Left ventricle myocardium inferior (tissue), 1 donor: ENCODE measurements at regions not wholly inside any gene's neighbourhood (a gene's known extent, or its start where the extent isn't known, plus 50 kb on each side); places are given as distances from the start of the nearest gene placed in this dataset.

Experiments used
- DNase-seq: peaks from one replicate; pipeline ENCODE4 v3.0.0-alpha.2; 2020
- H3K27ac ChIP-seq: fragments of 200-600 bp; replicated peaks from 2 replicates; pipeline ENCODE4 v1.8.0; 2021
- H3K27me3 ChIP-seq: fragments of 200-600 bp; 2 replicates; pipeline ENCODE4 v1.8.0; 2021; ENCODE audit warnings: low read depth
- H3K36me3 ChIP-seq: fragments of 200-600 bp; 2 replicates; pipeline ENCODE4 v1.8.0; 2021
- H3K4me1 ChIP-seq: fragments of 200-600 bp; 2 replicates; pipeline ENCODE4 v1.8.0; 2021
- H3K4me3 ChIP-seq: fragments of 200-600 bp; 2 replicates; pipeline ENCODE4 v1.8.0; 2021; ENCODE audit warnings: mild to moderate bottlenecking, moderate library complexity
- H3K9me3 ChIP-seq: fragments of 200-600 bp; replicated peaks from 2 replicates; pipeline ENCODE4 v1.8.0; 2021
- intact Hi-C: fragments of 100-400 bp; cut with micrococcal nuclease; formaldehyde crosslinking; loops from one replicate; pipeline ENCODE4 v1.11.0; 2022
- TF ChIP-seq, protein P1 (sequence below): fragments of 200-600 bp; IDR thresholded peaks from 2 replicates; pipeline ENCODE4 v1.8.0; 2021; ENCODE audit warnings: antibody characterized with exemption, mild to moderate bottlenecking, borderline replicate concordance
- donor health status: DM: no; HTN: yes; CAD: no; lungs with severe emphysema.

DNA sequence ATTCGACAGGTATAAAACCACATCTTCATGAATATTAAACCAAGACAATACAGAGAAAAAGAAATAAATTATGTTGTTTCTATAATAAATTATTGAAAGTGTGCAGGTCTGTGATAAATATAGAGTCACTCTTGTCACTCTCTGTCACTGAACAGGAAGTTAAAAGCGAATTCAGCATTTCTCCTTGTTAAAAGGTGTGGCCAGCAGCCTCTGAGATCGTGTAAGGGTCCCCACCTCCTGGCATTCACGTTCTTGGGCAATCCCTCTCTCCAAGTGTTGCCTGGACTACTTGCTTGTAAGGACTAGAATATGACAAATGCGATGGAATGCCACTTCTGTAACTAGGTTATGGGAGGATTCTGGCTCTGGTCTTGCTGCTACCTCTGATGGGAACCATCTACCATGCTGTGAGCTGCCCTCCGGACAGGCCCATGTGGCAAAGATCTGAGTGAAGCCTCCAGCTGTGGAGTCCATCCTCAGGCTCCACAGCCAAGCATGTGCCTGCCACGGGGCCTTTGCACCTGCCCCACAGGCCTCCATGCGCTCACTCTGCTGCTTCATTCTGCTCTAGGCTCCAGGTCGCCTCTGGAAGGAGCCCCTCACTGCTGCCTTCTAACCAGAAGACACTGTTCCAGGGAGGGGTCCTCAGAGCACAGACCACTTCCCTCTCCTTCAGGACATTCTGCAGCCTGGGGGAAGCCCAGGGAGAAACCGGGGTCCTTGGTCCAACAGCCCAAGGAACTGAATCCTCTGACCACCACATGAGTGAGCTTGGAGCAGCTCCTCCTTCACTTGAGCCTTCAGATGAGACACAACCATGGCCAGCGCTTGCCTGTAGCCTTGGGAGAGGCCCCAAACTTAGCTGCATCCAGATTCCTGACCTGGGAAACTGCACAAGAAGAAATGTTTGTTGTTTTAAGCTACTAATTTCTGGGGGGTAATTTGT, 202.9 kb upstream of the HDAC4 start:
- no peak for DNase-seq
- no peaks in the 10 kb centered on the region for H3K4me1 ChIP-seq
- no peak overlapping the region for H3K4me3 ChIP-seq
- H3K36me3 ChIP-seq: no peaks in the 10 kb centered on the region
- TF ChIP-seq, protein P1, sequence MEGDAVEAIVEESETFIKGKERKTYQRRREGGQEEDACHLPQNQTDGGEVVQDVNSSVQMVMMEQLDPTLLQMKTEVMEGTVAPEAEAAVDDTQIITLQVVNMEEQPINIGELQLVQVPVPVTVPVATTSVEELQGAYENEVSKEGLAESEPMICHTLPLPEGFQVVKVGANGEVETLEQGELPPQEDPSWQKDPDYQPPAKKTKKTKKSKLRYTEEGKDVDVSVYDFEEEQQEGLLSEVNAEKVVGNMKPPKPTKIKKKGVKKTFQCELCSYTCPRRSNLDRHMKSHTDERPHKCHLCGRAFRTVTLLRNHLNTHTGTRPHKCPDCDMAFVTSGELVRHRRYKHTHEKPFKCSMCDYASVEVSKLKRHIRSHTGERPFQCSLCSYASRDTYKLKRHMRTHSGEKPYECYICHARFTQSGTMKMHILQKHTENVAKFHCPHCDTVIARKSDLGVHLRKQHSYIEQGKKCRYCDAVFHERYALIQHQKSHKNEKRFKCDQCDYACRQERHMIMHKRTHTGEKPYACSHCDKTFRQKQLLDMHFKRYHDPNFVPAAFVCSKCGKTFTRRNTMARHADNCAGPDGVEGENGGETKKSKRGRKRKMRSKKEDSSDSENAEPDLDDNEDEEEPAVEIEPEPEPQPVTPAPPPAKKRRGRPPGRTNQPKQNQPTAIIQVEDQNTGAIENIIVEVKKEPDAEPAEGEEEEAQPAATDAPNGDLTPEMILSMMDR: no peak
- H3K27ac ChIP-seq: no peak overlapping the region
- intact Hi-C loops: no loop called here
- H3K27me3 ChIP-seq: peaks cover 72% of the 10 kb centered on the region
- H3K9me3 ChIP-seq: peaks cover 3% of the 10 kb centered on the region

DNA sequence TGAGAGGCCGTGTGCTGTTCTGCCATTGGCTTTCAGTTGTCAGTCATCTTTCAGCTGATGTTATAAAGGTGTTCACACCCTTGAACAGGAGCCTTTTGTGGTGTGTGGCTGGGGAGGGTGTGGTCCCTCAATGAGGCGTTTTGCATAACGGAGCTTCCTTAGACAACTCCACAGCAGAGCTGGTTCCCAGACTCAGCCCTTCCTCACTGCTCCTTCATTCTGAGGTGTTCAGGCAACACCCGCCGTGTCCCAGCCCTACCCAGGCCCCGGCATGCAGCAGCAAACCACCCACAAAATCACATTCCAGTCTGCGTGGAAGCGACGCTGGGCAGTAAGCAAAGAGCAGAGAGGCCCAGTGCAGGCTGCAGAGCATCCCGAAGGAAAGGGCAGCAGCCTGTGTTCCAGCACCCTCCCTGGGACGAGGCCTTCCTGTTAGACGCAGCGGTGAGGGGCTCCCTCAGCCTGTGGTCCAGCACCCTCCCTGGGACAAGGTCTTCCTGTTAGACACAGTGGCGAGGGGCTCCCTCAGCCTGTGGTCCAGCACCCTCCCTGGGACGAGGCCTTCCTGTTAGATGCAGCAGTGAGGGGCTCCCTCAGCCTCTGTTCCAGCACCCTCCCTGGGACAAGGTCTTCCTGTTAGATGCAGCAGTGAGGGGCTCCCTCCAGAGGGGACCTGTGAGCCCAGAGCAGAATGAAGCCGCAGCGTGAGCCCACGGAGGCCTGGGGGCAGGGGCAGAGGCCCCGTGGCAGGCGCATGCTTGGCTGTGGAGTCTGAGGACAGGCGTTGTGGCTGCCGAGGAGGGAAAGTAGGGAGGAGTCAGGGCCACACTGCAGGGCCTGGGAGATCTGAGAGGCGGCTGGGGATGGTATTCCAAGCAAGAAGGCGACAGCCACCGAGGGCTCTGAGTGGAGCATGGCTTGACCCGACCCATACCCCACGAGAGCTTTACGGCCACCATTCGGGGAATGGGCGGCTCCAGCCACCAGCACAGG, 201.8 kb upstream of the HDAC4 start:
- H3K9me3 ChIP-seq: peaks cover 3% of the 10 kb centered on the region
- H3K27ac ChIP-seq: no peak overlapping the region
- H3K4me3 ChIP-seq: no peak overlapping the region
- H3K27me3 ChIP-seq: peaks cover 63% of the 10 kb centered on the region
- intact Hi-C loops: no loop called here
- TF ChIP-seq, protein P1: no peak
- DNase-seq: no peak
- no peaks in the 10 kb centered on the region for H3K4me1 ChIP-seq
- no peaks in the 10 kb centered on the region for H3K36me3 ChIP-seq

DNA sequence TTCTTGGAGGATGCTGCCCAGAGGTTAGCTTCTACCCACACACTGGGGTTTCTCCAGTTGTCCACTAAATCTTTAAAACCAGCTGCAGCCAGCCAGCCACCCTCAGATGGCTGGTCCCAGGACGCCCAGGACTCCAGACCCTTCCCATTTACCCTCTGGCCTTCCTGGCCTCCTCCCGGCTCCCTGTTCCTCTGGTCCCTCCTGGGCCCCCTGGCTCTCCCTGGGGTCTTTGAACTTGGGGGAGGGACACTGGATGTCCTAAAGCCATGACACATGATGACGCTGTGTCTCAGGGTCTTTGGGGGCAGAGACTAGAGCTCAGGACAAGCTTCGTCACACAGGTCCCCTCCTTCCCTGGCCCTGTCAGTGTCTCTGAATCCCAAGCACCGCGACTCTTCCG, 201.1 kb upstream of the HDAC4 start:
- Histone ChIP-seq H3K36me3 (no peaks in the 10 kb centered on the region), H3K27me3 (peaks cover 56% of the 10 kb centered on the region), H3K9me3 (peaks cover 3% of the 10 kb centered on the region), H3K4me1 (no peaks in the 10 kb centered on the region), H3K4me3 (no peak overlapping the region), H3K27ac (no peak overlapping the region)
- no peak for DNase-seq
- TF ChIP-seq, protein P1: no peak
- intact Hi-C loops: no loop called here

DNA sequence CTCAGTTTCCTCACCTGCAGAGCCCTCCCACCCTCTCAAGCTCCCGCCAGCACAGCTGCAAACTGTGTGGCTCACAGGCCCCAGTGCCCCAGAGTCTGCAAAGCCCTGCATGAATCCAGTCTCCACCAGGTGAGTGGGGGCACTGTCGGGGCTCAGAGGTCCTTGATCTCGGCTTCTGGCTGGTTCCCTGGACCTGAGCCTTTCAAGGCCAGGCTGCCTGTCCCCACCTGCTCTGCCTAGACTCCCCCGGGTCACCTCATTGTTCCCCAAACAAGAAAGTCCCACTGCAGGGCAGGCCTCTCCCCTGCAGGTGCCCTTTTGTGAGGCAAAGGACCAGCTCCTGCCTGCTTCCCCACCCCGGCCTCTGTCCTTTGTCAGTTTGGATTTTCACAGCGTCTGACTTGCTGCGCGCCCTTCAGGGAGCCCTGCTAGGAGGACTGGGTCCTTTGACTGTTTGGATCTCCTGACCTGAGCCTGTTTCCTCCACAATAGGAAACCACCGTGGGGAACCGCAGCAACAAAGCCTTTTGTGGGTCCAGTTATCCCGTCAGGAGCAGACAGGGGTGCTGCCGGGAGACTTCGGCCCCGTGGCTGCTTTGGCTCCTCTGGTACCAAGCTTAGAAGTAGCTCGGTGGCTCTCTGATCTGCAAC, 200.5 kb upstream of the HDAC4 start:
- Histone ChIP-seq H3K4me1 (no peaks in the 10 kb centered on the region), H3K27me3 (peaks cover 50% of the 10 kb centered on the region), H3K9me3 (peaks cover 3% of the 10 kb centered on the region), H3K27ac (no peak overlapping the region), H3K36me3 (no peaks in the 10 kb centered on the region), H3K4me3 (no peak overlapping the region)
- intact Hi-C loops: no loop called here
- no peak for DNase-seq
- TF ChIP-seq, protein P1: no peak

DNA sequence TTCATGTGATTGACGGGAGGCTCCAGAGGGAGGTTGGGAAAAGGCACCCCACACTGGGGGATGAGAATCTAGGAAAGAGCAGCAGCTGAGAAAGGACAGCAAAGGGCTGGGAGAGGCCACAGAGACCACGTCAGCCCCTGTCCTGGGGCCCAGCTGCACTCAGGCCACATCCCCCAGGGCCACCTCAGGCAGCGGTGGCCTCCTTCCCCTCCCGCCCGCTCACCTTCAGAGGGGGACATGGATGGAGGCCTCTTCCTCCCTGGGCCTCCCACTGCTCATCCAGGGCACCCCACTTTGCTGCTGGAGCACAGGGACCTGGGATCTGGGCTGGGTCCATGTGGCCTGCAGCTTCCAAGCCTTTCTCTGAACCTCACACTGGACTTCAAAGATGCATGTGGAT, 199.8 kb upstream of the HDAC4 start:
- Histone ChIP-seq H3K27me3 (peaks cover 45% of the 10 kb centered on the region), H3K4me3 (no peak overlapping the region), H3K4me1 (no peaks in the 10 kb centered on the region), H3K36me3 (no peaks in the 10 kb centered on the region), H3K27ac (no peak overlapping the region), H3K9me3 (peaks cover 3% of the 10 kb centered on the region)
- TF ChIP-seq, protein P1: no peak
- DNase-seq: no peak
- intact Hi-C loops: no loop called here
